ENCODE measurements at regions not wholly inside any gene's neighbourhood (a gene's known extent, or its start where the extent isn't known, plus 50 kb on each side); places are given as distances from the start of the nearest gene placed in this dataset.
"Not testable (repeated sequence)": the region's sequence is repeated elsewhere in the genome, so short reads cannot be mapped to it uniquely, and the experiment has no call there.

- H3K36me3 ChIP-seq (replicated peaks in 1 of 2; ENCODE audit: control insufficient read depth in 1 of 2, insufficient read depth in 2 of 2, low read length in 1 of 2): no peaks in the 10 kb centered on the region
- no peak for DNase-seq
- H3K9ac ChIP-seq: no peak overlapping the region
- H3K9me3 ChIP-seq: no peaks in the 10 kb centered on the region
- no peak overlapping the region for H3K4me2 ChIP-seq
- H3K27me3 ChIP-seq (ENCODE audit: insufficient read depth): no peaks in the 10 kb centered on the region
- H3K9me2 ChIP-seq: no peaks in the 10 kb centered on the region
- H3K4me3 ChIP-seq (ENCODE audit: low read depth in 2 of 2, low read length in 1 of 2): no peak overlapping the region
- H3K27ac ChIP-seq (ENCODE audit: low read depth in 2 of 2, low read length in 1 of 2): no peak overlapping the region
- no peaks in the 10 kb centered on the region for H3K79me2 ChIP-seq (ENCODE audit: insufficient read depth)
- H4K20me1 ChIP-seq (ENCODE audit: insufficient read depth): no peaks in the 10 kb centered on the region
- CTCF ChIA-PET: no interaction called here
- no peak for TF ChIP-seq MAX (IDR thresholded peaks at IDR 0.05; ENCODE audit: low read depth)
- no peak for TF ChIP-seq JUND (IDR thresholded peaks at IDR 0.05)
- TF ChIP-seq PBX3 (IDR thresholded peaks at IDR 0.05): no peak
- no peak for TF ChIP-seq SIN3A (IDR thresholded peaks at IDR 0.05; ENCODE audit: borderline replicate concordance, low read depth, low read length)
- no peak for TF ChIP-seq RFX5 (IDR thresholded peaks at IDR 0.05; ENCODE audit: low read length)
- TF ChIP-seq USF1 (IDR thresholded peaks at IDR 0.05; ENCODE audit: borderline replicate concordance, low read depth): no peak
- no peak for TF ChIP-seq RXRA (IDR thresholded peaks at IDR 0.05; ENCODE audit: borderline replicate concordance, low read depth)
- TF ChIP-seq NFIC (IDR thresholded peaks at IDR 0.05; ENCODE audit: borderline replicate concordance): no peak
- no peak for TF ChIP-seq IRF3 (IDR thresholded peaks at IDR 0.05; ENCODE audit: low read depth, low read length)
- TF ChIP-seq POLR2AphosphoS5 (IDR thresholded peaks at IDR 0.05; ENCODE audit: low read depth, low read length): no peak
- no peak for TF ChIP-seq YY1 (IDR thresholded peaks at IDR 0.05; ENCODE audit: low read depth)
- TF ChIP-seq GATA2 (CRISPR knock-in tag; IDR thresholded peaks at IDR 0.05): no peak
- TF ChIP-seq TEAD4 (IDR thresholded peaks at IDR 0.05; ENCODE audit: borderline replicate concordance, insufficient read depth): no peak
- TF ChIP-seq RCOR1 (IDR thresholded peaks at IDR 0.05; ENCODE audit: low read length): no peak
- no peak overlapping the region for H2AFZ ChIP-seq (ENCODE audit: low read depth)
- no peaks in the 10 kb centered on the region for H3K4me1 ChIP-seq (ENCODE audit: control insufficient read depth in 1 of 2, insufficient read depth in 2 of 2, low read depth in 1 of 2, low read length in 1 of 2)
- POLR2A ChIA-PET: no interaction called here
- H3F3A ChIP-seq (replicated peaks; ENCODE audit: insufficient read depth): no peaks in the 10 kb centered on the region
- WGBS (ENCODE audit: low lambda C conversion rate): 66% methylated on average over 1 of the region's 1 CpG
Measured at GRCh38 chr16:59826767-59827166, 1092.7 kb upstream of the GOT2 start.

- H2AFZ ChIP-seq (ENCODE audit: low read depth); H3K79me2 ChIP-seq (ENCODE audit: insufficient read depth); H3K27ac ChIP-seq (ENCODE audit: low read depth in 2 of 2, low read length in 1 of 2); POLR2A ChIA-PET; H4K20me1 ChIP-seq (ENCODE audit: insufficient read depth); DNase-seq; H3K4me2 ChIP-seq; H3F3A ChIP-seq (replicated peaks; ENCODE audit: insufficient read depth); H3K27me3 ChIP-seq (ENCODE audit: insufficient read depth); H3K4me1 ChIP-seq (ENCODE audit: control insufficient read depth in 1 of 2, insufficient read depth in 2 of 2, low read depth in 1 of 2, low read length in 1 of 2); H3K9ac ChIP-seq; CTCF ChIA-PET; H3K4me3 ChIP-seq (ENCODE audit: low read depth in 2 of 2, low read length in 1 of 2); H3K36me3 ChIP-seq (replicated peaks in 1 of 2; ENCODE audit: control insufficient read depth in 1 of 2, insufficient read depth in 2 of 2, low read length in 1 of 2); H3K9me2 ChIP-seq; H3K9me3 ChIP-seq: not testable (repeated sequence)
- 31% methylated on average over 10 of the region's 11 CpGs for WGBS (ENCODE audit: low lambda C conversion rate)
Measured at GRCh38 chr16:59809488-59809887, 1075.4 kb upstream of the GOT2 start.

All from SK-N-SH (cell line).